Upper lobe of left lung (tissue), 6 donors: ENCODE measurements at regions not wholly inside any gene's neighbourhood (a gene's known extent, or its start where the extent isn't known, plus 50 kb on each side); places are given as distances from the start of the nearest gene placed in this dataset.

Experiments used
- ATAC-seq, 2 donors: fragments of 200-7000 bp; cut with Tn5 transposase; one replicate each; pipeline ENCODE4 v1.9.1; 2022; ENCODE audit warnings: mild to moderate bottlenecking in 2 of 2, moderate library complexity in 2 of 2; ENCODE audit not compliant: low FRiP score in 2 of 2
- DNase-seq, 2 donors: peaks; one replicate each; pipeline ENCODE4 v3.0.0-alpha.2; 2019 to 2020
- H3K27ac ChIP-seq, 4 donors: fragments of 200-600 bp; sonication (generic); one replicate each; pipeline ENCODE4 v1.5.1; 2016 to 2019
- H3K27me3 ChIP-seq, 4 donors: fragments of 200-600 bp; sonication (generic); one replicate each; pipeline ENCODE4 v1.5.1; 2017 to 2019
- H3K36me3 ChIP-seq, 4 donors: fragments of 200-600 bp; sonication (generic); one replicate each; pipeline ENCODE4 v1.5.1; 2016 to 2019
- H3K4me1 ChIP-seq, 4 donors: fragments of 200-600 bp; sonication (generic); one replicate each; pipeline ENCODE4 v1.5.1; 2018 to 2019
- H3K4me3 ChIP-seq, 4 donors: fragments of 200-600 bp; sonication (generic); one replicate each; pipeline ENCODE4 v1.5.1; 2017 to 2019; ENCODE audit warnings: mild to moderate bottlenecking in 2 of 4, moderate library complexity in 1 of 4
- H3K9me3 ChIP-seq, 4 donors: fragments of 200-600 bp; sonication (generic); one replicate each; pipeline ENCODE4 v1.5.1; 2018 to 2019
- EP300 ChIP-seq, 4 donors: sonication (generic); formaldehyde crosslinking; IDR thresholded peaks; one replicate each; pipeline ENCODE4 v1.5.1; 2017; ENCODE audit warnings: antibody characterized with exemption in 4 of 4, control low read depth in 2 of 4
- POLR2A ChIP-seq, 4 donors: fragments of 450-650 bp; IDR thresholded peaks; one replicate each; pipeline ENCODE4 v1.5.1; 2016 to 2017; ENCODE audit warnings: antibody characterized with exemption in 4 of 4, mild to moderate bottlenecking in 2 of 4
- POLR2AphosphoS5 ChIP-seq, 2 donors: sonication (generic); formaldehyde crosslinking; IDR thresholded peaks; one replicate each; pipeline ENCODE4 v1.5.1; 2017; ENCODE audit warnings: antibody characterized with exemption in 2 of 2
- WGBS, 2 donors: methylation state at CpG; one replicate each; pipeline ENCODE4 v1.1.5; 2017 to 2018; 5-methylcytosine and 5-hydroxymethylcytosine counted together
- TF ChIP-seq, protein P1 (sequence below), 6 experiments: fragments of 450-650 bp in 4 of 6; fragments of 200-600 bp in 2 of 6; sonication (generic) in 2 of 6; IDR thresholded peaks; one replicate each; pipeline ENCODE4 v1.5.1; 2016 to 2019; ENCODE audit warnings: antibody characterized with exemption in 6 of 6
- donor health status: DM: no; HTN: no; CAD: no; lungs with moderate emphysema.
- donor health status: DM: no; HTN: yes; CAD: no; lungs with severe emphysema.

DNA sequence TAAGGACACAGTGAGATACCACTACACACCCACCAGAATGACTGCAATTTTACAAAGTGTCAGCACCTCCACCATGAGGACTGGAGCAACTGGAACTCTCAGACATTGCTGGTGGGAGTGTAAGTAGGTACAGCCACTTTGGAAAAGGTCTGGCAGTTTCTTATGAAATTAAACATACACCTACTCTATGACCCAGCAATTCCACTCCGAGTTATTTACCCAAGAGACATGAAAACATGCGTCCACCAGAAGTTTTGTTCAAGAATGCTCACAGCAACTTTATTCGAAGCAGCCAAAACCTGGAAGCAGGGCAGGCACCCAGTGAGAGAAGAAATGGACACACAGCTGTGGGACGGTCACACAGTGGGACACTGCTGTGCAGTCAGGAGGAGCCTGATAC is 384.0 kb downstream of the SOX9 start:
- Histone ChIP-seq H3K27me3 (no peaks in the 10 kb centered on the region), H3K4me3 (no peak overlapping the region), H3K9me3 (no peaks in the 10 kb centered on the region), H3K27ac (no peak overlapping the region), H3K4me1 (peaks cover 0 to 18% (median 4%) of the 10 kb centered on the region in 4 donors), H3K36me3 (no peaks in the 10 kb centered on the region)
- 72 to 82% methylated on average over 4 of the region's 4 CpGs for WGBS, 2 donors
- TF ChIP-seq POLR2AphosphoS5 (IDR thresholded peaks at IDR 0.05) (no peak), EP300 (IDR thresholded peaks at IDR 0.05) (no peak), POLR2A (IDR thresholded peaks at IDR 0.05) (no peak)
- TF ChIP-seq, protein P1, sequence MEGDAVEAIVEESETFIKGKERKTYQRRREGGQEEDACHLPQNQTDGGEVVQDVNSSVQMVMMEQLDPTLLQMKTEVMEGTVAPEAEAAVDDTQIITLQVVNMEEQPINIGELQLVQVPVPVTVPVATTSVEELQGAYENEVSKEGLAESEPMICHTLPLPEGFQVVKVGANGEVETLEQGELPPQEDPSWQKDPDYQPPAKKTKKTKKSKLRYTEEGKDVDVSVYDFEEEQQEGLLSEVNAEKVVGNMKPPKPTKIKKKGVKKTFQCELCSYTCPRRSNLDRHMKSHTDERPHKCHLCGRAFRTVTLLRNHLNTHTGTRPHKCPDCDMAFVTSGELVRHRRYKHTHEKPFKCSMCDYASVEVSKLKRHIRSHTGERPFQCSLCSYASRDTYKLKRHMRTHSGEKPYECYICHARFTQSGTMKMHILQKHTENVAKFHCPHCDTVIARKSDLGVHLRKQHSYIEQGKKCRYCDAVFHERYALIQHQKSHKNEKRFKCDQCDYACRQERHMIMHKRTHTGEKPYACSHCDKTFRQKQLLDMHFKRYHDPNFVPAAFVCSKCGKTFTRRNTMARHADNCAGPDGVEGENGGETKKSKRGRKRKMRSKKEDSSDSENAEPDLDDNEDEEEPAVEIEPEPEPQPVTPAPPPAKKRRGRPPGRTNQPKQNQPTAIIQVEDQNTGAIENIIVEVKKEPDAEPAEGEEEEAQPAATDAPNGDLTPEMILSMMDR (IDR thresholded peaks at IDR 0.05), result no peak
- no peak for DNase-seq
- ATAC-seq, result no peak

DNA sequence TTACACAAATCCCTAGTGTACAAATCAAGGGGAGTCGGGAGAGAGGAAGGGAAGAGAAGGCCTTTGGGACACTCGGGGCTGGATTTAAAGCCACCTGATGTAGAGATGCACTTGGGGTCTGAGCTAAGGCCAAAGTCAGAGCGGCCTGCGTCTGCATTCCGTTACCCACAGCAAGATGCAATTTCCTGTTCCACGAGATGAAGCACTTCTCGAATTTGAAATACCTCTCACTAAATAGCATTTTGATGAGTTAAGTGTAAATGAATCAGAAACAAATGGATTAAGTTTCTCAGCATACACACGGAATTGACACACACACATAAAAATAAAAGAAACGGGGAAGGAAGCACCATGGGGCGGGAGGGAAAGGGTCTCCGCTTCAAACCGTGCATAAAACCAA is 386.0 kb downstream of the SOX9 start:
- 66 to 75% methylated on average over 12 of the region's 12 CpGs for WGBS, 2 donors
- peaks cover 0 to 14% (median 4%) of the 10 kb centered on the region in 4 donors for H3K4me1 ChIP-seq

DNA sequence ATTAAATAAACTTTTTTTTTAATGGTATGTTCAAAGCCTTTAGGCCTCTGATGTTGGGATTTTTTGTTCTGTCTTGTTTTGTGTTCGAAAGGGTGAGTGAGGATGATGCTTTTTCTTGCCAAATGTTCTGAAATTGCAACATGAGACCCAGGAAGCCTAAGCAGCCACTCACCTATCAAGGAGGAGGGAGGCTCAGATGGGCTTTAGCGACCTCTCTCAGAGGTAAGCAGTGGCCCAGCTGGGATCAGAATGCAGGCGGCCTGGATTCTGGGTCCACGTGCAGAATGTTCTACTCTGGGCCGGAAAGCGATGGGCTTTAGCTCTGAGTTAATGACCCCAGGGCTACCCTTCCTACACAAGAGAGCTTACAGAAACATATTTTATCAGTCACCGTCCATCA is 386.6 kb downstream of the SOX9 start:
- no peaks in the 10 kb centered on the region for H3K9me3 ChIP-seq
- WGBS, 2 donors, result 70 to 89% methylated on average over 5 to 7 of the region's 7 CpGs

More for the DNA sequence above, 386.0 kb downstream of the SOX9 start:
- ATAC-seq (no peak), DNase-seq (no peak)
- TF ChIP-seq EP300 (IDR thresholded peaks at IDR 0.05) (no peak), POLR2A (IDR thresholded peaks at IDR 0.05) (no peak), POLR2AphosphoS5 (IDR thresholded peaks at IDR 0.05) (no peak)
- TF ChIP-seq, protein P1 (IDR thresholded peaks at IDR 0.05), result no peak
- H3K9me3 ChIP-seq, result no peaks in the 10 kb centered on the region
- no peaks in the 10 kb centered on the region for H3K36me3 ChIP-seq
- no peaks in the 10 kb centered on the region for H3K27me3 ChIP-seq
- no peak overlapping the region for H3K4me3 ChIP-seq
- H3K27ac ChIP-seq, result no peak overlapping the region

DNA sequence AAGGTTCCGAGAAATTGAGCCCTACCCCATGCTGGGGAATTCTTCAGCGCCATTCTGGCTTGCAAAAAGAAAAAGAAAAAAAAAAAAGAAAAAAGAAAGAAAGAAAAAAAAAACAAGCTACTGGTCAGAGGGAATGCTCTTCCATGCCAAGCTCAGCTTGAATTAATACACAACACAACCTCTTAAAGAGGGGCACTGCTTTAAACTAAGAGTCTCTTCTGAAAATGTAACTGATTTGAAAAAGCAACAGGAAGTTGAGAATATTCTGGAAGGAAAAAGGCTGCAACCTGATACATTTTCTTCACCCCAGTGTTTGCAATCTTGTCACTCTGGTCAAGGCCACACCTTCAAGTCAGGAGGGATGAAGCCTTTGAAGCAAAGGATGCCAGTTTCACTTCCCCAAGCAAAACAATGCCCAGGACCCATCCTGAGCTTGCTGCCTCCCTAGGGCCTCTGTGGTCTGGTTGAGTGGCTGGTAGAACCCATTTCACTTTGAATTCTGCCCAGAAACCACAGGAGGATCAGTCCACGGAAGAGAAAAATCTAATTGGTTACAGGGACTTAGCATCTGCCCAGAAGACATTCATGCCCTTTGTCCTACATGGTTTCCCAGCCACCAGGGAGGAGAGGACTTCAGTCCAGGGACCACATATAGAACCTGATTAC is 389.7 kb downstream of the SOX9 start:
- TF ChIP-seq, protein P1 (IDR thresholded peaks at IDR 0.05), result no peak
- no peak for TF ChIP-seq POLR2AphosphoS5 (IDR thresholded peaks at IDR 0.05)
- H3K4me1 ChIP-seq, result peaks cover 0 to 4% (median 2%) of the 10 kb centered on the region in 4 donors
- no peak overlapping the region for H3K4me3 ChIP-seq
- WGBS, 2 donors, result 70 to 85% methylated on average over 2 to 3 of the region's 3 CpGs
- H3K27ac ChIP-seq, result no peak overlapping the region
- DNase-seq (no peak), ATAC-seq (no peak)
- no peaks in the 10 kb centered on the region for H3K27me3 ChIP-seq
- H3K36me3 ChIP-seq, result no peaks in the 10 kb centered on the region
- H3K9me3 ChIP-seq, result no peaks in the 10 kb centered on the region

More for the DNA sequence above, 386.6 kb downstream of the SOX9 start:
- Histone ChIP-seq H3K27me3 (no peaks in the 10 kb centered on the region), H3K36me3 (no peaks in the 10 kb centered on the region), H3K4me3 (no peak overlapping the region), H3K4me1 (peaks cover 0 to 8% (median 3%) of the 10 kb centered on the region in 4 donors), H3K27ac (no peak overlapping the region)
- TF ChIP-seq EP300 (IDR thresholded peaks at IDR 0.05) (no peak), POLR2AphosphoS5 (IDR thresholded peaks at IDR 0.05) (no peak), POLR2A (IDR thresholded peaks at IDR 0.05) (no peak)
- TF ChIP-seq, protein P1 (IDR thresholded peaks at IDR 0.05), result no peak
- DNase-seq, result no peak
- no peak for ATAC-seq

DNA sequence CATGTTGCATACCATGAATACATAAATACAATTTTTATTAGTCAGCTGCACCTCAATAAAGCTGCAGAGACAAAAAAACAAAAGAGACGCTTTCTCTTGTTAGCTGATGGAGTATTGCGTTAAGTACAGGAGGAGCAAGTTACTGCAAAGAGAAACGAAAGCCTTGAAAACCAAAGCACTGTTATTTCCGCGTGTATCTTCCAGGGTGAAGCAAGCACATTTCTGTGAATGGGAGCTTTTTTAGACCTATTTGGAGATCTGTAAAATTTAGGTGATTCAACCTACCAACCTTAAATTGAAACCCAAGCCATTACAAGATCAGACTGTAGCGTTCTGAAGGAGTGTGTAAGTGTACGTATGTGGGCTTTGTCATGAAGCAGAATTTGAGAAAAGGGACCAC is 390.4 kb downstream of the SOX9 start:
- Histone ChIP-seq H3K9me3 (no peaks in the 10 kb centered on the region), H3K4me1 (peaks cover 0 to 9% (median 4%) of the 10 kb centered on the region in 4 donors), H3K4me3 (no peak overlapping the region), H3K27me3 (no peaks in the 10 kb centered on the region), H3K27ac (no peak overlapping the region), H3K36me3 (no peaks in the 10 kb centered on the region)
- no peak for TF ChIP-seq POLR2A (IDR thresholded peaks at IDR 0.05)
- TF ChIP-seq POLR2AphosphoS5 (IDR thresholded peaks at IDR 0.05), result no peak
- TF ChIP-seq EP300 (IDR thresholded peaks at IDR 0.05), result no peak
- TF ChIP-seq, protein P1 (IDR thresholded peaks at IDR 0.05), result no peak
- DNase-seq (no peak), ATAC-seq (no peak)
- 85 to 88% methylated on average over 7 of the region's 7 CpGs for WGBS, 2 donors
